GM18508 (cell line): ENCODE measurements at regions not wholly inside any gene's neighbourhood (a gene's known extent, or its start where the extent isn't known, plus 50 kb on each side); places are given as distances from the start of the nearest gene placed in this dataset.
A peak's percentile ranks its signal among the peaks of the same experiment; 100 is the strongest.
"Not testable (repeated sequence)": the region's sequence is repeated elsewhere in the genome, so short reads cannot be mapped to it uniquely, and the experiment has no call there.

Experiments
- ATAC-seq: cut with Tn5 transposase; IDR thresholded peaks from one replicate; pipeline ENCODE4 v1.9.1; 2021; ENCODE audit warnings: moderate number of reproducible peaks; ENCODE audit not compliant: insufficient read depth, unreplicated experiment

DNA sequence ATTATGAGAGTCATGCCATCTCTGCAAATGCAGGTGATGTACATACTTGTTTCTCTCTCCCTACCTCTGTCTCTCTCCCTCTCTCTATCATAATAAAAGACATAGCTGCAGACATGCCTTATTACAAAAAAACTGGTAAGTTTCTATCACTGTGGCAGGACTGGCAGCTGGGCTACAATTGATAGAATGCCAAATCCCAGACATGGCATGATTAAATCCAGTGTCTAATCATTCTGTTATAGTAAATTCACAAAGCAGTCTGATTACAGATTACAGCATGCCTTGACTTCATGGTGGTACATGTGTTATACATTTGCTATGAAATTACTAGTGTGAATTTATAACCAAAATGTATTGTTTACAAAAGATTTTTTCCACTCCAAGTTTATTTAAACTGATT is 854.7 kb downstream of the TMTC2 start:
- ATAC-seq = no peak

DNA sequence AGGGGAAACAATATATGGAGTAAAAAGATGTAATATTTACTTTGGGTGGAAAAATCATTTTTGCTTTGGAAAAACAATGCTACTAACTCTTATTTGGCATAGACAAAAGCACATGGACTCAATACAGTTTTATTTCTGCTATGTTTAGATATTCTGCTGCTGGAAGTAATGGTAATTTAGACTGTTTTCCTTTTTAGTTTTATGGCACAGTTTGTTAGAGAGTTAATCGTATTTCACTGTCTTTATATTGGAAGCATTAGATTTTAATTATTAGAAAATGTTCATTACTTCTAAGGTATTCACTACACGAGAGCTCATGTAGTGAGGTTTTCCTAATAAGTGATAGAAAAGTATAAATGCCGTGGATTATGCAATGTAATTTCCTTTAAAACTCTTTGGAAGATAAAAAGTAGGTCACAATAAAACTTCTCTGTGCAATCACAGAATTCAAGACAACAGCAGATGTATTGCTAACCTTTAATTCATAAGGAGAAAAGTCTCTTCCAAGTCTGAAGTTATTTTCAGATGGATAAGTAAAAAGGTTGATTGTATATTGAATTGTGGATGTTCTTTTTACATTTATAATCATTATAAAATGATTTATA is 851.8 kb downstream of the TMTC2 start:
- no peak for ATAC-seq

DNA sequence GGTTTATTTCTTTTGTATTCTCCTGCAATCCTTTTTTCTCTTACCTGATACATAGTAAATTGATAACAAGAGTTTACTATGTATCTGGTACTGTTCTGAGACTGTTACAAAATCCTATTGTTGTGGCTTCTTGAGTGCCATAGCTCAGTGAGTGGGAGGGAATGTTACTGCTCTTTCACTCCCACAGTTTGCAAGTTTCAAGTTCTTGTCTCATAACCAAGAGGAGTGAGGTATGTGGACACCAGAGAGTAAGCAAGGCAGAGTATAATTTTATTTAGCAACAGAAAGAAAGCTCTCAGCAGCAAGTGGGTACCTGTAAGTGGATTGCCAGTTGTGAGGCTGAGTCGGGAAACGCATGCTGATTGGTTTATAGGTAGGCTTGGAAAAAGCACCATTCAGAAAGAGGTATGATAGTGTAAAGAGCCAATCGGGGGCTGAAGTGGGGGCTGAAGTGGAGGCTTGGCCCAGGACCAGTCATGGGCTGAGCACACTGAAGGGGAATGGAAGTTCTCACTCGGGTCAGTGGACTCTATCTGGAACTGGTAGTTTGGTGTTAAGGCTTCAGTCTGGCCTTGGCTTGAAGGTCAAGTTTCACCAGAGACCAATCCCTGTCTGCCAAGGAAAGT is 850.8 kb downstream of the TMTC2 start:
- no peak for ATAC-seq

DNA sequence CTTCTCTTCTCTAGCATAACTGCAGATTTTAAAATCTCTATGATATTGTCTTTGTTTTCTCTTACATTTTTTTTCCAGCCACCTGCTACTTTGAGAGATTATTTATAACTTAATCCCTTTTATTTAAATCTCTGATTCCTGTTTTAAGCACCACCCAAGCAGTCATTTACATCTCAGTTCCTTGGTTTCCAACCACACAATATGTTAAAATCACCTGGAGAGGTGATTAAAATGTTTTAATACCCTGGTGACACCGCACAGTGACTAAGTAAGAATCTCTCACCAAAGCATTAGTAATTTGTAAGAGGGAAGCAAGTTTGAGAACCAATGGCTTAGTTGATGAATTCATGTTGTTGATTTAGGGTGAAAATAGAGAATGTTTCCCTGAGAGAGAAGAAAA is 849.8 kb downstream of the TMTC2 start:
- ATAC-seq = no peak

DNA sequence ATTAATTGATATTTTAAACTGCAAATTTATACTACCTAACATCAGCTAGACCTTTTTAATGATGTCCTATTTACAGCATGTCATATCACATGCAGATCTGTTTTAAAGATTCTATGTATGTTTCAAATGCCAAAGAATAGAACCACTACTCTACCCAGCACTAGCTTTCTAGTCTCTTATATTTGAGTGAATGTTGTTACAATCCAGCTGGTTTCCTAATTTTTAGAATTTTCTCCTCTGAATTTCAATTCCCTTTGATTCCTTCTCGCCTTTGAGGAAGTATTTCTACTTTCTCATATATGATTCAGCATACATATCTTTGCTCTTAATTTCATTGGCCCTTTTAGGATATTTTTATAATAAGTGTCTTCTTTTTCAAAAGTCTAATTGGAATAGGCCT is 841.9 kb downstream of the TMTC2 start:
- no peak for ATAC-seq

GRCh38 chr12:83527810-83528209 is 841.1 kb downstream of the TMTC2 start:
- no peak for ATAC-seq

GRCh38 chr12:83515306-83516026 is 828.8 kb downstream of the TMTC2 start:
- no peak for ATAC-seq

GRCh38 chr12:83514372-83514771 is 827.7 kb downstream of the TMTC2 start:
- ATAC-seq = no peak

GRCh38 chr12:83506841-83507240 is 820.1 kb downstream of the TMTC2 start:
- ATAC-seq = no peak

- no peak for ATAC-seq
Measured at GRCh38 chr12:83505586-83505985, 818.9 kb downstream of the TMTC2 start.

- ATAC-seq = not testable (repeated sequence)
Measured at GRCh38 chr12:83499894-83500293, 813.2 kb downstream of the TMTC2 start.

GRCh38 chr12:83477696-83478095 is 791.0 kb downstream of the TMTC2 start:
- no peak for ATAC-seq

- ATAC-seq = no peak
Measured at GRCh38 chr12:83476695-83477690, 790.3 kb downstream of the TMTC2 start.

DNA sequence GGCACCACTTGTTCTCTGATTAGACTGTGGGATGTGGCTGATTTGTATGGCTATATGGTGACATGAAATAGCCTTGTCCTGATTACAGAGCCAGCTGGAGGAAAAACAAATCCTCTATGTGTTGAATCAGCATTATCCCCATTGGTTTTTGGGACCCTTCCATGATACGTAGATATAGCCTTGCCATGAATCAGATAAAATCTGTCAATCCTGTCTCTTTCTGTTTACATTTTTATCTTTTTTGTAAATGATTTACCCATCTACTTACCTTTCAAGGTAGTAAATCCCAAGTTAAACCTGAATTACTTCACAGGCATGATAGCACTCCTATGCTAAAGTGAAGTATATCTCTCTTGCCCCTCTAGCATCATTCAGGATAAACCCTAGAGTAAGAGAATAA is 789.3 kb downstream of the TMTC2 start:
- ATAC-seq = no peak

- no peak for ATAC-seq
Measured at GRCh38 chr12:83474369-83474768, 787.7 kb downstream of the TMTC2 start.

DNA sequence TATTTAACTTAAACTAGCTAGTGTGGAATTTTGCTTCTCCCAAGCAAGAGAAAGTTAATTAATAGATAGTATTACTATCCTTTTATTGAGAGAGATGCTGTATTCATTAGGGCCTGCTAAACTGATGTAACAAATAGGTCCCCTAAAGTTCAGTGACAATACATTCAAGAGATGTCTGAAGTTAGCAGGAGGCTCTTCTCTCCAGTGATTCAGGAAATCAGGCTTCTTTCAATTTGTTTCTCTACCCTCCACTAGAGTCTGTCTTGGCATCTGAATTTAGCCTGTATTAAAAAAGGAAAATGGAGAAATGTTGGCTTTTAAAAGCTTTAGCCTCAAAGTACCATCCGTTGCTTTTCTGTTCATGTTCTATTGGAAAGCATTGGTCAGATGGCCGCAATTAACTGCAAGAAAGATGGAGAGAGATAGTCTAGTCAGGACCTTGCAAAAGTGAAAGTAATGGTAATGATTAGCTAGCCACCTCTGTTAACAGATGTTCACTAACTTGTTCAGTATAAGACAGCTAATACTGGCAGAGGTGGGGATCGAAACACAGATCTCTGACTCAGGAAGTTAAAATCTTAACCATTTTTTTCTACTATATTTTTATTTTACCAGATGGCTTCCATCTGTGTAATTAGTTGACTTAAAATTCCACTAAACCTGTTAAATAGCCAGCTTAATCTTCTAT is 786.8 kb downstream of the TMTC2 start:
- peak; percentile 99 for ATAC-seq

GRCh38 chr12:83472772-83473171 is 786.1 kb downstream of the TMTC2 start:
- no peak for ATAC-seq

- ATAC-seq = no peak
Measured at GRCh38 chr12:83472350-83472749, 785.6 kb downstream of the TMTC2 start.

DNA sequence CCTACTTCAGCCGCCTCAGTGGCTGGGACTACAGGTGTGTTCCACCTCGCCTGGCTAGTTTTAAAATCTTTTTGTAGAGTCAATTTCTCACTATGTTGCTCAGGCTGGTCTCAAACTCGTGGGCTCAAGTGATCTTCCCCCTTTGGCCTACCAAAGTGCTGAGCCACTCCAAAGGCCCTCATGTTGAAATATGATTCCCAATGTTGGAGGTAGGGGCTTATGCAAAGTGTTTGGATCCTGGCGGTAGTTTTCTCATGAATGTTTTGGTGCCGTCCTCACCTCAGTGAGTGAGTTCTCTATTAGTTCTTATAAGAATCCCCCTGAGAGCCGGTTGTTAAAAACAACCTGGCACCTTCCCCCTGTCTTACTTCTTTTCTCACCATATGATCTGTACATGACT is 784.6 kb downstream of the TMTC2 start:
- no peak for ATAC-seq

GRCh38 chr12:83470749-83471148 is 784.0 kb downstream of the TMTC2 start:
- ATAC-seq = no peak
